AG04450 (cell line): ENCODE measurements at regions not wholly inside any gene's neighbourhood (a gene's known extent, or its start where the extent isn't known, plus 50 kb on each side); places are given as distances from the start of the nearest gene placed in this dataset.

Source experiments
- CTCF ChIA-PET: fragments of 300-600, 350-600 bp; formaldehyde crosslinking; extraction: SDS; loops from one replicate; lab custom pipeline; 2022; ENCODE audit warnings: antibody characterized with exemption, inconsistent platforms; lab: Charles Lee
- POLR2A ChIA-PET: fragments of 350-600 bp; formaldehyde crosslinking; extraction: SDS; loops from one replicate; lab custom pipeline; 2021; ENCODE audit warnings: antibody characterized with exemption, inconsistent platforms; lab: Yijun Ruan, JAX
- DNase-seq: peaks from one replicate; pipeline ENCODE4 v3.0.0-alpha.2; 2011; ENCODE audit warnings: low read depth, low spot score
- H3K27ac ChIP-seq: one replicate; pipeline ENCODE4 v1.5.1; 2012; ENCODE audit warnings: low read depth, low read length, control low read depth
- H3K27me3 ChIP-seq: one replicate; pipeline ENCODE4 v1.6.0; 2012; ENCODE audit warnings: low read length; ENCODE audit not compliant: control insufficient read depth, insufficient read depth
- H3K4me3 ChIP-seq: 2 replicates; pipeline ENCODE4 v1.5.1; 2011; ENCODE audit warnings: mild to moderate bottlenecking, low read depth, low read length, control low read depth
- H3K9me3 ChIP-seq: 2 replicates; pipeline ENCODE4 v1.5.1; 2012; ENCODE audit warnings: low read length; ENCODE audit not compliant: control insufficient read depth, insufficient read depth
- CTCF ChIP-seq: IDR thresholded peaks from 2 replicates; pipeline ENCODE4 v1.5.1; 2011; ENCODE audit warnings: low read depth, low read length, control low read depth, inconsistent platforms

- no peak for TF ChIP-seq CTCF
- Histone ChIP-seq H3K27ac (no peak overlapping the region), H3K4me3 (no peak overlapping the region), H3K27me3 (no peaks in the 10 kb centered on the region), H3K9me3 (no peaks in the 10 kb centered on the region)
- DNase-seq: no peak
- POLR2A ChIA-PET: interaction anchor here (0.7 kb wide), 1 partner anchor 183 kb away, joined by 3 read pairs; no protein-coding TSS in a partner anchor
- CTCF ChIA-PET: no interaction called here
These were observed 681.5 kb upstream of the FAM98A start for GRCh38 chr2:34280606-34281005.

- CTCF ChIA-PET: no interaction called here
These were observed 668.0 kb upstream of the FAM98A start for GRCh38 chr2:34266908-34267697.

GRCh38 chr2:34261701-34262100 is 662.6 kb upstream of the FAM98A start:
- Histone ChIP-seq H3K27me3 (no peaks in the 10 kb centered on the region), H3K4me3 (no peak overlapping the region), H3K27ac (no peak overlapping the region), H3K9me3 (peaks cover 11% of the 10 kb centered on the region)
- no peak for DNase-seq
- ChIA-PET POLR2A (no interaction called here), CTCF (no interaction called here)
- TF ChIP-seq CTCF: no peak

More at GRCh38 chr2:34266908-34267697, 668.0 kb upstream of the FAM98A start:
- H3K27ac ChIP-seq: no peak overlapping the region
- H3K9me3 ChIP-seq: 0 out of 2 replicates have a peak, but pooled peaks cover 2% of the 10 kb centered on the region
- H3K27me3 ChIP-seq: no peaks in the 10 kb centered on the region
- H3K4me3 ChIP-seq: no peak overlapping the region
- TF ChIP-seq CTCF: no peak
- no peak for DNase-seq
- POLR2A ChIA-PET: no interaction called here

- CTCF ChIA-PET: no interaction called here
- Histone ChIP-seq H3K9me3 (no peaks in the 10 kb centered on the region; the same call in 1 of the 2 replicates), H3K27ac (no peak overlapping the region), H3K27me3 (no peaks in the 10 kb centered on the region), H3K4me3 (no peak overlapping the region)
- POLR2A ChIA-PET: no interaction called here
- no peak for TF ChIP-seq CTCF
- no peak for DNase-seq
These were observed 655.3 kb upstream of the FAM98A start for GRCh38 chr2:34254272-34254878.

GRCh38 chr2:34252111-34252510 is 653.0 kb upstream of the FAM98A start:
- DNase-seq: no peak
- Histone ChIP-seq H3K9me3 (no peaks in the 10 kb centered on the region), H3K27ac (no peak overlapping the region), H3K27me3 (no peaks in the 10 kb centered on the region), H3K4me3 (no peak overlapping the region)
- no peak for TF ChIP-seq CTCF
- CTCF ChIA-PET: no interaction called here
- POLR2A ChIA-PET: no interaction called here
